ENCODE measurements at regions not wholly inside any gene's neighbourhood (a gene's known extent, or its start where the extent isn't known, plus 50 kb on each side); places are given as distances from the start of the nearest gene placed in this dataset.

DNA sequence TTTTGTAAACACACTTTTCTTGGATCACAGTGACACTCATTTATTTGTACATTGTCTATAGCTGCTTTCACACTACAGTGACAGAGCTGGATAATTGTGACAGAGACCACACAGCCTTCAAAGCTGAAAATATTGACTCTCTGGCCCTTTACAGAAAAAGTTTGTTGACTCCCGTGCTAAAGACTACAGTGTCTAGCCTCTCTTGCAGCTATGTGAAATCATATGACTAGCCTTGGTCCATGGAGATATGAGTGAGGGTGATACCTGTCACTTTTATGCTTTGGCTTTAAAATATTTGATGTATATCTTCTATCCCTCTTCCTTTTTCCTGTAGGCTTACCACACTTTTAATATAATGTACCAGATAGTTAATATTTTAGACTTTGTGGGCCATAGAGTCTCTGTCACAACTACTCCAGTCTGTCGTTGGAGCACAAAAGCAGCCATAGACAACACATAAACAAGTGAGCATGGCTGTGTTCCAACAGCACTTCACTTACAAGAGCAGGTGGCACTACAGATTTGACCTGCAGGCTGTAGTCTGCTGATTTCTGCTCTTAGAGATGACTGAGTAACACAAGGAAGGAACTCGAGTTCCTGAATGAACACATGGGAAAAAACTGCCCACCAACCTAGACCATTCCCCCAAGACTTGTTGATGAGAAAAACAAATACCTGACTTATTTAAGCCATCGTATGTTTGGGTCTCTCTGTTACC is 73.5 kb upstream of the ANKRD55 start:
- CTCF ChIA-PET, result no interaction called here

DNA sequence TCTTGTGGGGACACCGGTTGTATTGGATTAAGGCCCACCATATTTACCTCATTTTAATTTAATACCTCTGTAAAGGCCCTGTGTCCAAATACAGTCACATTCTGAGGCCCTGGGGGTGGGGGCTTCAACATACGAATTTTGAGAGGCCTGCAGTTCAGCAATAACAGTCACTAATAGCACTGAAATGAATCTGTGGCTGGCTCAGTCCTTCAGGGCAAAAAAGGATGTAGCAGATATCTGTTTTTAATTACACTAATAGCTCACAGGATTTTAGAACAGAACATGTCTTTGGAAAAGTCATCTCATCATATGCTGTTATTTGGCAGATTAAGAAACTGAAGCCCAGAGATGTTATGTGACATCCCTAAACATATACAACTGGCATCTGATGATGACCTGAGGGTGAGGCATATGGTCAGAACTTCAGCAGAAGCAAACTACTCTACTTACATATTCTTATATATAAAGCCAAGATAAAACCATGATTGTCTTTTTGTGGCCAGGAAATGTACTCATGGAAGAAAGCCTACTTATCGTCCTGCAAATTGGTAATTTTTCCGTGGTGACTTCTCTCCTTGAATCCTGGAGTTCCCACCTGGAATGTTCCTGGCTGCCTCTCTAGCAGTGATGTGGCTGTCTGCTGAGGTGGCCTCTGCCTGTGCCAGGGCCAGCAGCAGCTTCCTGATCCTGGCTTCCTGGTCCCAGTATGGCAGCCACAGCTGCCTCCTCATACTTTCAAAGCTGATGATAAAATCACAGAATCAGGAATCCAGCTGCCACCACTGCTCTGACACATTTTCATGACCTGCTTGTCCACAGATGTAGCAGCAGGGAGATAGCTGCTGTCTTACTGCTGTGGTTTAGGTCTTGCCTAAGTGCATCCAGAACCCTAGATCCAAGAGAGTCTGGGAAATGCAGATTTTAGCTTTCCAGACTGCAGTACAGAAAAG is 72.1 kb upstream of the ANKRD55 start:
- DNase-seq, result no peak
- no peaks in the 10 kb centered on the region for H3K36me3 Mint-ChIP-seq
- CTCF ChIA-PET, result no interaction called here

More for the DNA sequence above, 73.5 kb upstream of the ANKRD55 start:
- Mint-ChIP-seq H3K4me1 (no peaks in the 10 kb centered on the region), H3K4me3 (no peak overlapping the region), H3K36me3 (peaks cover 0 to 1% (median 0%) of the 10 kb centered on the region in 3 donors), H3K27me3 (peaks cover 1 to 12% of the 10 kb centered on the region in 2 donors), H3K9me3 (peaks cover 0 to 4% (median 0%) of the 10 kb centered on the region in 5 donors), H3K27ac (no peak overlapping the region)
- POLR2A ChIA-PET, result no interaction called here
- Histone ChIP-seq H3K4me1 (ENCODE audit: insufficient read depth, low read length) (no peaks in the 10 kb centered on the region), H3K27me3 (ENCODE audit: insufficient read depth, low read length, poor library complexity, severe bottlenecking) (no peaks in the 10 kb centered on the region), H3K27ac (ENCODE audit: low read depth, low read length) (no peak overlapping the region), H3K9me3 (ENCODE audit: low read length) (no peaks in the 10 kb centered on the region), H3K36me3 (ENCODE audit: insufficient read depth, low read length) (no peaks in the 10 kb centered on the region), H3K4me3 (ENCODE audit: low read length) (no peak overlapping the region)
- DNase-seq, result no peak

DNA sequence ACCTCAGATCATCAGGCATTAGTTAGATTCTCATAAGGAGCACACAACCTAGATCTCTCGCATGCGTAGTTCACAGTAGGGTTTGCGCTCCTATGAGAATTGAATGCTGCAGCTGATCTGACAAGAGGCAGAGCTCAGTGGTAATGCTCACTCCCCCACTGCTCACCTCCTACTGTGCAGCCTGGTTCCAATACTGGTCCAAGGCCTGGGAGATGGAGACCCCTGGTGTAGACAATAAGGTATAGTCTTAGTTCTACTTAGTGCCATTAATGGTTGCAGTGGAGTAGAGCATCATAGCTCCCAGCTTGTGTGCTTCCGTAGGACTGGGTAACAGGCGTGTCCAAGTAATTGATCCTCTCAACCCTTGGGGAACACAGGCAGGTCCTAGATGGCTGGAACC is 70.4 kb upstream of the ANKRD55 start:
- no peaks in the 10 kb centered on the region for H3K27me3 Mint-ChIP-seq
- POLR2A ChIA-PET, result no interaction called here
- no peaks in the 10 kb centered on the region for H3K4me1 Mint-ChIP-seq
- H3K4me3 Mint-ChIP-seq, result no peak overlapping the region
- Histone ChIP-seq H3K9me3 (ENCODE audit: low read length) (no peaks in the 10 kb centered on the region), H3K27me3 (ENCODE audit: insufficient read depth, low read length, poor library complexity, severe bottlenecking) (no peaks in the 10 kb centered on the region), H3K4me3 (ENCODE audit: low read length) (no peak overlapping the region), H3K4me1 (ENCODE audit: insufficient read depth, low read length) (no peaks in the 10 kb centered on the region), H3K36me3 (ENCODE audit: insufficient read depth, low read length) (no peaks in the 10 kb centered on the region), H3K27ac (ENCODE audit: low read depth, low read length) (no peak overlapping the region)
- CTCF ChIA-PET, result no interaction called here
- DNase-seq, result no peak
- H3K36me3 Mint-ChIP-seq, result no peaks in the 10 kb centered on the region
- peaks cover 0 to 4% (median 0%) of the 10 kb centered on the region in 5 donors for H3K9me3 Mint-ChIP-seq
- no peak overlapping the region for H3K27ac Mint-ChIP-seq

More for the DNA sequence above, 72.1 kb upstream of the ANKRD55 start:
- Mint-ChIP-seq H3K27me3 (peaks cover 1 to 12% of the 10 kb centered on the region in 2 donors), H3K4me3 (no peak overlapping the region), H3K4me1 (no peaks in the 10 kb centered on the region), H3K27ac (no peak overlapping the region), H3K9me3 (peaks cover 0 to 4% (median 0%) of the 10 kb centered on the region in 5 donors)
- H3K4me3 ChIP-seq (ENCODE audit: low read length), result no peak overlapping the region
- no peak overlapping the region for H3K27ac ChIP-seq (ENCODE audit: low read depth, low read length)
- H3K27me3 ChIP-seq (ENCODE audit: insufficient read depth, low read length, poor library complexity, severe bottlenecking), result no peaks in the 10 kb centered on the region
- no peaks in the 10 kb centered on the region for H3K36me3 ChIP-seq (ENCODE audit: insufficient read depth, low read length)
- H3K4me1 ChIP-seq (ENCODE audit: insufficient read depth, low read length), result no peaks in the 10 kb centered on the region
- POLR2A ChIA-PET, result no interaction called here
- no peaks in the 10 kb centered on the region for H3K9me3 ChIP-seq (ENCODE audit: low read length)

DNA sequence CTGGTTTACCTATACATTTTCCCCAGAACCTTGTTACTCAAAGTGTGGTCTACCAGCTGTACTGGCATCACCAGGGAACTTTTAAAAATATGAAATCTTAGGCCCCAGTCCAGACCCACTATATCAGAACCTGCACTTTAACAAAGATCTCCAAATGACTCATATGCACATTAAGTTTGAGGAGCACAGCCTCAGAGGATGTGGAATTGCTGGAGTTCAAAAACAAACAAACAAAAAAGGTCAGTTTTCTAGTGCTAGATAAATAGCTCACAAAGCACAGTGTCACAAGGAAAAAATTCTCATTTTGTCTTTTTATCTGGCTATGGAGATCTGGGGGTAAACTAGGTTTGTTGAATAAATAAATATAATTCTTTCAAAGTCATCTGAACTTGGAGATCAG is 68.9 kb upstream of the ANKRD55 start:
- peaks cover 0 to 4% (median 0%) of the 10 kb centered on the region in 5 donors for H3K9me3 Mint-ChIP-seq
- ChIA-PET POLR2A (no interaction called here), CTCF (no interaction called here)
- Histone ChIP-seq H3K4me1 (ENCODE audit: insufficient read depth, low read length) (no peaks in the 10 kb centered on the region), H3K27ac (ENCODE audit: low read depth, low read length) (no peak overlapping the region), H3K27me3 (ENCODE audit: insufficient read depth, low read length, poor library complexity, severe bottlenecking) (no peaks in the 10 kb centered on the region), H3K9me3 (ENCODE audit: low read length) (no peaks in the 10 kb centered on the region), H3K4me3 (ENCODE audit: low read length) (no peak overlapping the region), H3K36me3 (ENCODE audit: insufficient read depth, low read length) (no peaks in the 10 kb centered on the region)
- peaks cover 0 to 4% (median 0%) of the 10 kb centered on the region in 3 donors for H3K36me3 Mint-ChIP-seq
- H3K4me3 Mint-ChIP-seq, result no peak overlapping the region
- no peaks in the 10 kb centered on the region for H3K4me1 Mint-ChIP-seq
- no peak overlapping the region for H3K27ac Mint-ChIP-seq
- no peaks in the 10 kb centered on the region for H3K27me3 Mint-ChIP-seq
- no peak for DNase-seq

DNA sequence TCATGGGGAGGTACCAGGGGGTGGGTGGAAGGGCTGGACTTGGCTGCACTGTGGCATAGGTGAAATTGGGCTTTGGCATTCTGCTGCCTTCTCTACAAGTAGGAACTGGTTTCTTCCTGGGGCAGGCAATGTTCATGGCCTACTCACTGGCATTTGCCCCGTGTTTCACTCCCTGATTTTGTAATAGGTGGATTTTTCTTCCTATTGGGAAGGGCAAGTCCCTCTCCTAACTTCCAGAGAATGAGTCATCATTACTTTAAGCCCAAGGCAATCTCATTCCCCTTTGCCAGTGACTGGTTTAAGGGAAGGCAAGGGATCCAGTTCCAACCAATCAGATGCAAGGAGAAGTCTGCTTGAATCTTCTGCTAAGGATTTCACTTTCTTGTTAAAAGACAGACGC is 67.9 kb upstream of the ANKRD55 start:
- H3K27ac Mint-ChIP-seq, result no peak overlapping the region
- H3K9me3 Mint-ChIP-seq, result peaks cover 0 to under 1% (median 0%) of the 10 kb centered on the region in 5 donors
- Histone ChIP-seq H3K27me3 (ENCODE audit: insufficient read depth, low read length, poor library complexity, severe bottlenecking) (no peaks in the 10 kb centered on the region), H3K36me3 (ENCODE audit: insufficient read depth, low read length) (no peaks in the 10 kb centered on the region), H3K4me3 (ENCODE audit: low read length) (no peak overlapping the region), H3K9me3 (ENCODE audit: low read length) (no peaks in the 10 kb centered on the region), H3K4me1 (ENCODE audit: insufficient read depth, low read length) (no peaks in the 10 kb centered on the region), H3K27ac (ENCODE audit: low read depth, low read length) (no peak overlapping the region)
- CTCF ChIA-PET, result no interaction called here
- no peak overlapping the region for H3K4me3 Mint-ChIP-seq
- DNase-seq, result no peak
- H3K36me3 Mint-ChIP-seq, result peaks cover 0 to 4% (median 0%) of the 10 kb centered on the region in 3 donors
- no peaks in the 10 kb centered on the region for H3K4me1 Mint-ChIP-seq
- no peaks in the 10 kb centered on the region for H3K27me3 Mint-ChIP-seq
- POLR2A ChIA-PET, result no interaction called here

DNA sequence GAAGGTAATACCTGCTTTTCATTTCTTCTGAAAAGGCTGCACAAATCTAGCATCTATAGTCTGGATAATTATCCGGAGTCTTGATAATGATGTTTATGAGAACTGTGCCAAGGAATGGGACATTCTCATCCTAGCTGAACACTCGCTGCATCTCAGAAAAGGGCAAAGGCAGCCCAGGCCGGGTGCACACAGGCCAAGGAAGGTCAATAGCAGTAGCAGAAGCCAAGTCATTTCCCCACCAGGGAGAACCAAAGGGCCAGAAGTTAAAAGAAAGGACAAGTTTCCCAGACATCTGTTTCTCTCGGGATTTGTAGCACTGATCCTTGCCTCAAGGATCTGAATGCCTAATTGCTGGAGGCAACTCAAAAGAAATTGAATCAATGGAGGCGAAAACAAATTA is 66.1 kb upstream of the ANKRD55 start:
- DNase-seq, result no peak
- H3K4me1 ChIP-seq (ENCODE audit: insufficient read depth, low read length), result no peaks in the 10 kb centered on the region
- H3K9me3 Mint-ChIP-seq, result no peaks in the 10 kb centered on the region
- no peaks in the 10 kb centered on the region for H3K4me1 Mint-ChIP-seq
- ChIA-PET CTCF (interaction anchor here (0.6 kb wide), 1 partner anchor 503 kb away, joined by 3 read pairs; no protein-coding TSS in a partner anchor), POLR2A (no interaction called here)
- no peak overlapping the region for H3K27ac ChIP-seq (ENCODE audit: low read depth, low read length)
- peaks cover 0 to 4% (median 0%) of the 10 kb centered on the region in 3 donors for H3K36me3 Mint-ChIP-seq
- H3K36me3 ChIP-seq (ENCODE audit: insufficient read depth, low read length), result no peaks in the 10 kb centered on the region
- no peaks in the 10 kb centered on the region for H3K9me3 ChIP-seq (ENCODE audit: low read length)
- H3K27me3 ChIP-seq (ENCODE audit: insufficient read depth, low read length, poor library complexity, severe bottlenecking), result no peaks in the 10 kb centered on the region
- H3K27me3 Mint-ChIP-seq, result no peaks in the 10 kb centered on the region
- H3K4me3 ChIP-seq (ENCODE audit: low read length), result no peak overlapping the region
- no peak overlapping the region for H3K4me3 Mint-ChIP-seq
- no peak overlapping the region for H3K27ac Mint-ChIP-seq

DNA sequence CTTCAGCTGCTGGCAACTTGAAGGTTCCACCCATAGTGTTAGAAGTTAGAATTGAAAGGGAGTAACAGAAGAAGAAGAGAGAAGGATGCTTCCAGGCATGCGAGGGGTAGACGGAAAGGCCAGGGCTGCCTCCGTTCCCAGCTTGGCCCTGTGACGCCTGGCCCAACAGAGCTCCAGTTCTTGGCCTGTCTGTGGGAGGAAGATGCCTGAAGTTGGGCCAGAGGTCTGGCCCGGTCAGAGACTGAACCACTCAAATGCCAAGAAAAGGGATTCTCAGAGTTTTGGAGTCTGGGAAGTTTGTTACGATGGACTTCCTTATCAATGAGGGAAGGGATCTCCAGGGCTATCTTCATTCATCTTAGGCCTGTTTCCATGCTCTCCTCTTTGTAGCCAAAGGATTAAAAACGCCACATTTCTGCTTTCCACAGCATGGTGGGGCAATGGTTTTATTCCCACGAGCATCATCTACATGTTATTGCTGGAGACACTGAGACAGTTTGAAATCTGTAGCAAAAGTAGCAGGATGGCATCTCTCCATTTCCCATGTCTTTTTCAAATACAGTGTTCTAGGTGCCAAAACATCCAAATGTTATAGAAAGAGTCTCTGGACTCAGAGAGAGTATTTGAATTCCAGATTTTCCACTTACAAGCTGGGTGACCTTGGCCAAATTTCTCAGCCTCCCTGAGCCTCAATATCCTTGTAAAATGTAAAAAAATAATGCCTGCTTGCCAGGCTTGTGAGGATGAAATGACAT is 65.4 kb upstream of the ANKRD55 start:
- H3K36me3 Mint-ChIP-seq, result peaks cover 0 to 4% (median 0%) of the 10 kb centered on the region in 3 donors
- H3K4me3 Mint-ChIP-seq, result no peak overlapping the region
- H3K27me3 ChIP-seq (ENCODE audit: insufficient read depth, low read length, poor library complexity, severe bottlenecking), result no peaks in the 10 kb centered on the region
- CTCF ChIA-PET, result no interaction called here
- H3K9me3 Mint-ChIP-seq, result no peaks in the 10 kb centered on the region
- H3K27ac Mint-ChIP-seq, result no peak overlapping the region
- H3K4me3 ChIP-seq (ENCODE audit: low read length), result no peak overlapping the region
- H3K4me1 Mint-ChIP-seq, result no peaks in the 10 kb centered on the region
- H3K4me1 ChIP-seq (ENCODE audit: insufficient read depth, low read length), result no peaks in the 10 kb centered on the region
- no peak for DNase-seq
- no peaks in the 10 kb centered on the region for H3K9me3 ChIP-seq (ENCODE audit: low read length)
- no peak overlapping the region for H3K27ac ChIP-seq (ENCODE audit: low read depth, low read length)
- POLR2A ChIA-PET, result no interaction called here
- peaks cover 0 to 2% of the 10 kb centered on the region in 2 donors for H3K27me3 Mint-ChIP-seq
- no peaks in the 10 kb centered on the region for H3K36me3 ChIP-seq (ENCODE audit: insufficient read depth, low read length)

DNA sequence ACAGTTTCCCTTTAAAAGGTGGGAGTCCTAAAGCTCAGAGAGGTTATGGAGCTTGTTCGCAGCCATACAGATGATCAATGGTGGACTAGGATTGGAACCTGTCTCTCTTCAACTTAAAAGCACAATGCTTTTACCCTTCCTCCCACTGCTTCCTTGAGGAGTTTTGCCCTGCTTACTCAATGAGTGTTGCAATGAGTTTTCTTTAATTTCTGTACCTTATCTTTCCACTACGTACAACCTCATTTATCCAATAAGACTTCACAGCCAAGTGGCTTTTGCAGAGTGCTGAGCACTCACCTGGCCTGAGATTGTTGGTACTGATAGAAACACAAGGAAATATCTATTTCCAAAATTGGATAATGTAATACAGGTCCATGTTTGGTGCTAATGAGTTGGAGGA is 64.7 kb upstream of the ANKRD55 start:
- H3K27ac ChIP-seq (ENCODE audit: low read depth, low read length), result no peak overlapping the region
- Mint-ChIP-seq H3K9me3 (no peaks in the 10 kb centered on the region), H3K36me3 (peaks cover 0 to 4% (median 0%) of the 10 kb centered on the region in 3 donors), H3K4me3 (no peak overlapping the region), H3K27ac (no peak overlapping the region), H3K27me3 (peaks cover 0 to 2% of the 10 kb centered on the region in 2 donors), H3K4me1 (no peaks in the 10 kb centered on the region)
- no peaks in the 10 kb centered on the region for H3K27me3 ChIP-seq (ENCODE audit: insufficient read depth, low read length, poor library complexity, severe bottlenecking)
- POLR2A ChIA-PET, result no interaction called here
- CTCF ChIA-PET, result no interaction called here
- no peaks in the 10 kb centered on the region for H3K4me1 ChIP-seq (ENCODE audit: insufficient read depth, low read length)
- H3K36me3 ChIP-seq (ENCODE audit: insufficient read depth, low read length), result no peaks in the 10 kb centered on the region
- no peak overlapping the region for H3K4me3 ChIP-seq (ENCODE audit: low read length)
- H3K9me3 ChIP-seq (ENCODE audit: low read length), result no peaks in the 10 kb centered on the region
- DNase-seq, result no peak
